NAMALWA (cell line): ENCODE measurements at regions not wholly inside any gene's neighbourhood (a gene's known extent, or its start where the extent isn't known, plus 50 kb on each side); places are given as distances from the start of the nearest gene placed in this dataset.
A peak's percentile ranks its signal among the peaks of the same experiment; 100 is the strongest.

Experiments used
- DNase-seq: peaks from one replicate; pipeline ENCODE4 v3.0.0-alpha.2; 2015; ENCODE audit warnings: low spot score

GRCh38 chr4:132540268-132540667 lies 608.8 kb upstream of the PCDH10 start:
- no peak for DNase-seq

- no peak for DNase-seq
Measured at GRCh38 chr4:132540797-132541196, 608.3 kb upstream of the PCDH10 start.

DNA sequence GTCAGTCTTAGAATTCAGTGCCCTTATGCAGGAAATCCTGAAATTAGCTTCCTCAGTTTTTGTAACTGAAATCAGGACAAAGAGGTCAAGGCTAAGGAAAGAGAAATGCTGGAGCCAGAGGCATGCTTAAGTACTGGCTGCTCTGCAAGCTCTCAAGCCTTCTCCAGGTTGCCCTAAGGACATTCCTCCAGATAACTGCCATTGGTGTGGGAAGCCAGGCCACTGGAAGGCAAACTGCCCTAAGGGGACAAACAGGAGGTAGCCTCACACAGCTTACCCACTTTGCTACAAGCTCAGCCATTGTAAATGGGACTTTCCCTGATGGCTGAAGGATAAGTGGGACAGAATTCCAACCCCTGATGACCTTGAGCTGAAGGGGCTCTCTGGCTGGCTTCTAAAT lies 606.9 kb upstream of the PCDH10 start:
- no peak for DNase-seq

DNA sequence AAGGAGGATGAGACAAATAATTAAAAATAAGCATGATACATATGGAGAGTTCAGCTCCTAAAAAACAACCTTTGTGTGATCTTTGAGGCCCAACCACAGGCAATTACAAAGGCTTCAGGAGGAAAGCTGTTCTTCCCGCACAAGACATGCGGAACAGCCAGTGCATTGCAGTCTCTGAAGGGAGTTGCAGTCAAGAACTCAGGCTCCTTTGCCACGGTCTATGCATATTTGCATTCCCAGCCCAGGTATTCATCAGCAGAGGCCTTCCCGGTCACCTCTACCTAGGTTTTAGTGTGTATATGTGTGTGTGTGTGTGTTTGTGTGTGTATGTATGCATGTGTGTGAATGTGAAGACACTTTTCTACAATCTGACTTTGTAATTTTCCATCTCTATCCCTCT lies 600.6 kb upstream of the PCDH10 start:
- no peak for DNase-seq

GRCh38 chr4:132556316-132556715 lies 592.8 kb upstream of the PCDH10 start:
- DNase-seq = no peak

DNA sequence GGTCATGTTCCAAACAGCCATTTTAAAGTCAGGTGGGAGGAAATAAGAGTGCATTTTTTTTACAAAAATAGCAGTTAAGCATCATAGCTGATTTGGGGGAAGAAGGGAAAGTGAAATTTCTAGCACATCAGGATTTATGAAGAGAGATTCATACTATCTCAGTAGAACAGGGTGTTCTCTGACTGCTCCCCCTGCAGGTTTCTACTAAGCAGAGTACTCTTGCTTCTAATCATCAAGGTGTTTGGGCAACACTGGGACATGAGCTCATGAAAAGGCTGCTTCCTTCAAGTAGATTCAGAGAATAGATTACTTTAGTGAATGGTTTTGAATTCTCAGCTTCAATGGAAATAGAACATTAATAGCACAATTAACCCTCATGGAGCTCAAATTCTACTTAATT lies 591.4 kb upstream of the PCDH10 start:
- peak; percentile 52 for DNase-seq

- no peak for DNase-seq
Measured at GRCh38 chr4:132564920-132565319, 584.2 kb upstream of the PCDH10 start.

- no peak for DNase-seq
Measured at GRCh38 chr4:132565542-132565941, 583.6 kb upstream of the PCDH10 start.

DNA sequence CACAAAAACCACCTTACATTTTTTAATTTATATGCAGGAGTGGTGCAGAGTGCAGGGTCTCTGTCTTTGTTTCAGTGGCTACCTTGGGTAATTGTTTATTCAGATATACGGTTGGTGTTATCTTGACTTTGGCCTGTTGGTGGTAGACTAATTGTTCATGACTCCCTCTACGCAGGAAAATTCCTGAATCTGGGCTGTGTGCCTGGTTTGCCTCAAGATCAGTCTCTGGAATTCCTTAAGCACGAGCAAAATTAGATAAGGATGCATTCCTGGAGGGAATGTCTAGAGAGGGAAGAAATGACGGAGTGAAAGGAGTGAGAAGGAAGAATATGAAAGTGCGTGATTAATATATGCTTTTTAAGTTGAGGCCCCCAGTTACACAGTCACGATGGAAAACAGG lies 576.9 kb upstream of the PCDH10 start:
- DNase-seq = no peak

DNA sequence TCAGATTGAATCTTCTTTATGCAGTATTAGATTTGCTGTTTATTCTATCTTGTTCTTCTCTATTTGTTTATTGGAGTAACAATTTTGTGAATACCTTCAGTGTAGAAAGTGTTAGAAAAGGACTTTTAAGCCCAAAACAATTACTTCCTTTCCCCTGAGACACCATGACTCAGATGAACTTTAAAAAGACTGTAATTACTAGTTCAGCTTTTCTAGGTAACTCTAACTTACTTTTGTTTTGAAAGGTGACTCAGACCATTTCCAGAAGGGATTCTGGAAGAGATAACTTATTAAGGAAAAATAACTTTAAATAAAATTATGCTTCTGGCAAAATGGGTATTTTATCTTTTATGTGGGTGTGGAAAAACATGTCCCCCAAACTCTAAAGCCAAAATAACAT lies 561.5 kb upstream of the PCDH10 start:
- no peak for DNase-seq

DNA sequence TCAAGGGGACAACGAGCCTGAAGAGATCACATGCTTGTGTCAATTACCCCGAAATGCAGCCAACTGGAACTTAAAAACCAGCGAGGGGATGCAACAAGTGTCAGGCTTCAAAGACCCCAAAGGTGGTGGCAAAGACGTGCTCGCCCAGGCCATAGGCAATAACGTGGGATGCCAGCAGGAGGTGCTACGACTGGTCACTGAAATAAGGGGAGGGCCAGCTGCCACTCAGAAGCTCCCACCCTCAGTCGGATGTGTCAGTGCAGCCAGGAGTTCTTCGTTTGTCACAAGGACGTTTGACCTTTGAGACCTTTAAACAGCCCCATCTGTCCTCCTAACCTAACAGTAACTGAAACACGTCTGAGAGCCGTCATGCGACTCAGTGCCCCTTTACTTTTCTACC lies 556.8 kb upstream of the PCDH10 start:
- no peak for DNase-seq

- DNase-seq = no peak
Measured at GRCh38 chr4:132592850-132593249, 556.2 kb upstream of the PCDH10 start.

DNA sequence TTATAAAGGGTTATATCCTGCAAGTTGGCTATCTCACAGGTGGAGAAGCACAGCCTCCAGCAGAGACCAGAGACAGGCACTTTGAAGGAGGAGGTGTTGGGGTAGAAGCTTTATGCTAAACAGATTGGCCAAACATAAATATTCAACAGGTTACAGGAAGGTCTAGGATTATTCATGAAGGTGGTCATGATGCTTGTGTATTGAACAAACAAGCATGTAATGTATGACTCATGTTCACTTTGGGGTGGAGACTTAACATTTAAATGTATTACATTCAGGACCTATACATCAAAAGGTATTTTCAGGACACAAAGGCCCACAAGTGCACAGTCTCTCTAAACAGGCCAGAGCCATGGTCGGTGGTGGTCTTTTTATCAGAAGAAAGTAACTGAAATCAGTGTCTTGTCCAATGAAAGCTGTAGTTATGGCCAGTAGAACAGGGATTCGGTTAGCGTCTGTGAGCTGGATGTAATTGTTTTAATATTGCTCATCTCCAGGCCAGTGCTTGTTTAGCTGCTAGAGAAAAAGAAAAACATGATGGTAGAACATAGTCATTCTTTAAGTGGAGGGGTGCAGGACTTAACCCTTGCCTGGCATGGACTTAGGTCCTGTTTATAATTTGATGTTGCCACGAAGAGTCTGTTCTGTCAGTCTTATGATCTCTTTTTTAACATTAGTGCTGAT lies 555.2 kb upstream of the PCDH10 start:
- DNase-seq = no peak

DNA sequence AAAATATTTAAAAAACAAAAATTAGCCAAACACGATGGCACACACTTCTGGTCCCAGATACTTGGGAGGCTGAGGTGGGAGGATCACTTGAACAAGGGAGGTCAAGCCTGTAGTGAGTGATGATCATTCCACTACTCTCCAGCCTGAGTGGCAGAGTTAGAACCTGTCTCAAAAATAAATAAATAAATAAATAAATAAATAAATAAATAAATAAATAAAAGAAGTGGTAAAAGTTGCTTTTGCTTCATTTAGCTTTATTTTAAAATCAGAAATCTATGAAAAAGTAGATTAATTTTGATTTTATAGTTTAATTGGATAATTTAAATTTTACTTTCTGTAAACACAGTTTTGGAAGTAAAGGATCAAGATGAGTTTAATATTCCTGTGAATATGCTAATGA lies 552.9 kb upstream of the PCDH10 start:
- DNase-seq = no peak

DNA sequence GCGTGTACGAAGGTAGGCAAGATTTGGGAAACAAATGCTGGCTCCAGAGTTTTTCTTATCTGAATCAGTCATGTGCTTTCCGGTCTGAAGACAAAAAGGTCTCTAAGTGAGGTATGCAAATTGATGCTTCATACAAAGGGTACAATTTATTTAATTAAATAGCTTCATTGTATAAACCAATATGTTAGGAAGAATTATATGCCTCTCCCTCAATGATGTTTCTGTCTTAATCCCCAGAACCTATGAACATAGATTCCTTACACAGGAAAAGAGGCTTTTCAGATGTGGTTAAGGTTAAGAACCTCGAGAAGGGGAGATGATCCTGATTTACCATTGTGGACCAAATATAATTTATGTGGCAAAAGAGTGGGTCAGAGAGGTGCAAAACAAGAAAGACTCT lies 543.5 kb upstream of the PCDH10 start:
- no peak for DNase-seq

- DNase-seq = peak; percentile 31
Measured at GRCh38 chr4:132614682-132615081, 534.4 kb upstream of the PCDH10 start.

DNA sequence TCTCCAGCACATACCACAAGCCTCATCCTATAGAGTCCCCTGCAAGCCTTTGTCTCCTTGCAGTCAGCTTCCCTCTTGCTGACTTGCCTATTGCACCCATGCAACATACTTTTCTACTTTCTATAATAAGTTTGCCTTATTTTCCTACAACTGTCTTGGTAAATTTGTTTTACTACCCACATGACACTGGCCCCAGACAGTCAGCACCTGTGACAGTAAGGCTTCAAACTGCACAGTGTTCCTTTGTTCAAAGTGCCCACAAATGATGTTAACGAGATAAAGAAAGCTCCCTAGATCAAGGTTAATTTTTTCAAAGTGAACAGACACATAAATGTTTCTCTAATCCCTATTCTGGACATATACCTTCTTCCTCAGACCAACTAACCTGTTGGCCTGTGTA lies 529.1 kb upstream of the PCDH10 start:
- DNase-seq = no peak

GRCh38 chr4:132642016-132642817 lies 506.9 kb upstream of the PCDH10 start:
- peak; percentile 85 for DNase-seq

DNA sequence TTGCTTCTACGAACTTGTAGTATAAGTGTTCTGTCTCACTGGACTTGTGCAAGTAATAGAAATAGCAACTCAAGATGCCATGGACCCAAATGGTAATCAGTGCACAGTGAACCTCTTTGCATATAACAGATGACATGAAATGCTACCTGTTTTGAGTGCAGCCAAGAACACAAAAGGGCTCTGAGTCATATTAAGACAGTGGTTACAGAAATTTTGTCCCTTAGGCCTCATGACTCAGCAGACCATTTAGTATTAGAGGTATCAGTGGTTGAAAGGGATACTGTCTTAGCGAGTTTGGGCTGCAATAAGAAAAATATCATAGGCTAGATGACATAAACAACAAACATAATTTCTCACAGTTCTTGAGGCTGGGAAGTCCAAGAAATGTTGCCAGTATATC lies 502.9 kb upstream of the PCDH10 start:
- no peak for DNase-seq

- no peak for DNase-seq
Measured at GRCh38 chr4:132651196-132651595, 497.9 kb upstream of the PCDH10 start.

- DNase-seq = no peak
Measured at GRCh38 chr4:132660181-132660580, 488.9 kb upstream of the PCDH10 start.

GRCh38 chr4:132662456-132662855 lies 486.6 kb upstream of the PCDH10 start:
- DNase-seq = no peak

DNA sequence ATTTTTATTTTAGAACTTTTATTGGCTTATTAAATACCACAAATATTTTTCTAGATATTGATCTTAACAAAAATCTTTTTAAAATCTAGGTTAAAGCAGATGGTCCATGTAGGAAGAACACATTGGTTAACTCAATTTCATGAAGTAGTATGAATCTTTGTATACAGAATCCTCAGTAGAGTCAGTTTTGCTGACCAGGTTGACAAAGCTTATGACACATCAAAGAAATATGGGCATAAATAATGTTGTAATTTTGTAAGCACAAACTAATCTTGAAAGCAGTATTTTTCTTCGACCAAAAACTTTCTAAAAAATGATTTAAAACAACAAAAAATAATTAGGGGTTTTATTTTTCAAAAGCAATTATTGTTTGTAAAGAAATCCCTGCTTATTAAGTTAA lies 479.3 kb upstream of the PCDH10 start:
- DNase-seq = no peak

- DNase-seq = no peak
Measured at GRCh38 chr4:132670557-132670956, 478.5 kb upstream of the PCDH10 start.
